Spinal cord (tissue), 9 donors: ENCODE measurements at regions not wholly inside any gene's neighbourhood (a gene's known extent, or its start where the extent isn't known, plus 50 kb on each side); places are given as distances from the start of the nearest gene placed in this dataset.
"Not testable (repeated sequence)": the region's sequence is repeated elsewhere in the genome, so short reads cannot be mapped to it uniquely, and the experiment has no call there.

Experiments used
- DNase-seq, 6 donors: peaks; one replicate each; pipeline versions ENCODE4 v3.0.0 to v3.0.0-alpha.2; 2013 to 2015; ENCODE audit warnings: low spot score in 6 of 6, low read depth in 4 of 6
- H3K27ac ChIP-seq: one replicate; pipeline ENCODE4 v1.5.1; 2013; ENCODE audit warnings: low read depth, low read length, control low read depth
- H3K27me3 ChIP-seq: one replicate; pipeline ENCODE4 v1.6.1; 2013; ENCODE audit warnings: low read length; ENCODE audit not compliant: control insufficient read depth, insufficient read depth
- H3K36me3 ChIP-seq: one replicate; pipeline ENCODE4 v1.6.1; 2013; ENCODE audit warnings: low read length; ENCODE audit not compliant: control insufficient read depth, insufficient read depth
- H3K4me1 ChIP-seq: one replicate; pipeline ENCODE4 v1.6.1; 2013; ENCODE audit warnings: low read length; ENCODE audit not compliant: control insufficient read depth, insufficient read depth
- H3K4me3 ChIP-seq: one replicate; pipeline ENCODE4 v1.5.1; 2013; ENCODE audit warnings: low read depth, low read length, control low read depth
- H3K9me3 ChIP-seq: one replicate; pipeline ENCODE4 v1.6.1; 2013; ENCODE audit warnings: low read length; ENCODE audit not compliant: control insufficient read depth, insufficient read depth
- WGBS: methylation state at CpG from one replicate; pipeline ENCODE4 v1.1.5; 2013; ENCODE audit warnings: missing lambda C conversion rate; ENCODE audit not compliant: insufficient coverage; 5-methylcytosine and 5-hydroxymethylcytosine counted together
- donor health status: healthy.

DNA sequence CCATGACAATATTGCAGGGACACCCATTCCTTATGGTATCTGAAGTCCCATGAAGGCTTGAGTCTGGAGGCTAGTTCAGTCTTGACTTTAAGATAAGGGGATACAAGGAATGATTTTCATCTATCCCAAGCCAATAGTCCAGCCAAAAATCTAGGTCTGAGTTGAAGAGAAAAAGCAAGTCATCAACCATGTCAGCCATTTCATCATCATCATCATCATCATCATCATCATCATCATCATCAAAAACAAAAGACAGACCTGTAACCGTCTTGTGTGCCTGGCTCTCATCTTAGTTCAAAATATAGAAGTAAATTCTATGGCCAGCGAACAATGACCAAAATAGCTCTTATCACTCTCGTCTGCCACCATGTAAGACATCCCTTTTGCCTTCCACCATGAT, 59.5 kb upstream of the FAM90A26 start:
- not testable (repeated sequence) for H3K4me3 ChIP-seq, H3K27ac ChIP-seq, H3K36me3 ChIP-seq, DNase-seq, H3K27me3 ChIP-seq, H3K4me1 ChIP-seq, H3K9me3 ChIP-seq
- WGBS = no CpG with 5 or more reads among the region's 3 CpGs

DNA sequence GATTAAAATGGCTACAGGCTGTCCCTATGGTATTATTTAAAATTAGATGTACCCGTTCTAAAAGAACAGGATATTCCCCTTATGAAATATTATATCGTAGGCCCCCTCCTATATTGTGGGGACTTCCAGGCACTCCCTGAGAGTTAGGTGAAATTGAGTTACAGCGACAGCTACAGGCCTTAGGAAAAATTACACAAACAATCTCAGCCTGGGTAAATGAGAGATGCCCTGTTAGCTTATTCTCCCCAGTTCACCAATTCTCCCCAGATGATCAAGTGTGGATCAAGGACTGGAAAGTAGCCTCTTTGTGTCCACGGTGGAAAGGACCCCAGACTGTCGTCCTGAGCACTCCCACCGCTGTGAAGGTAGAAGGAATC, 67.1 kb upstream of the FAM90A26 start:
- not testable (repeated sequence) for H3K4me1 ChIP-seq, H3K9me3 ChIP-seq, H3K36me3 ChIP-seq, DNase-seq, H3K27ac ChIP-seq, H3K4me3 ChIP-seq, H3K27me3 ChIP-seq
- WGBS = no CpG with 5 or more reads among the region's 6 CpGs

DNA sequence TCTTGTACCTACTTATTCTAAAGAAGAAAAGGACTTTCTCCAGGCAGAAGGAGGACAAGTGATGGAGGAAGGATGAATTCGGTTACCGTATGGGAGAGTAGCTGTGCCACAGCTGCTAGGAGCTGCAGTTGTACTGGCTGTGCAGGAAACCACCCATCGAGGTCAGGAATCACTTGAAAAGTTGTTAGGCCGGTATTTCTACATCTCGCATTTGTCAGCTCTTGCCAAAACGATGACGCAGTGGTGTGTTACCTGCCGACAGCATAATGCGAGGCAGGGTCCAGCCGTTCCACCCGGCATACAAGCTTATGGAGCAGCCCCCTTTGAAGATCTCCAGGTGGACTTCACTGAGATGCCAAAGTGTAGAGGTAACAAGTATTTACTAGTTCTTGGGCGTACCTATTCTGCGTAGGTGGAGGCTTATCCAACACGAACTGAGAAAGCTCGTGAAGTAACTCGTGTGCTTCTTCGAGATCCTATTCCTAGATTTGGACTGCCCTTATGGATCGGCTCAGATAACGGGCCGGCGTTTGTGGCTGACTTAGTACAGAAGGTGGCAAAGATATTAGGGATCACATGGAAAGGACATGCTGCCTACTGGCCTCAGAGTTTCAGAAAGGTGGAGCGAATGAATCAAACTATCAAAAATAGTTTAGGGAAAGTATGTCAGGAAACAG, 67.6 kb upstream of the FAM90A26 start:
- H3K4me1 ChIP-seq, DNase-seq, H3K27ac ChIP-seq, H3K4me3 ChIP-seq, H3K27me3 ChIP-seq, H3K36me3 ChIP-seq, H3K9me3 ChIP-seq: not testable (repeated sequence)
- 88% methylated on average over 16 of the region's 22 CpGs for WGBS

DNA sequence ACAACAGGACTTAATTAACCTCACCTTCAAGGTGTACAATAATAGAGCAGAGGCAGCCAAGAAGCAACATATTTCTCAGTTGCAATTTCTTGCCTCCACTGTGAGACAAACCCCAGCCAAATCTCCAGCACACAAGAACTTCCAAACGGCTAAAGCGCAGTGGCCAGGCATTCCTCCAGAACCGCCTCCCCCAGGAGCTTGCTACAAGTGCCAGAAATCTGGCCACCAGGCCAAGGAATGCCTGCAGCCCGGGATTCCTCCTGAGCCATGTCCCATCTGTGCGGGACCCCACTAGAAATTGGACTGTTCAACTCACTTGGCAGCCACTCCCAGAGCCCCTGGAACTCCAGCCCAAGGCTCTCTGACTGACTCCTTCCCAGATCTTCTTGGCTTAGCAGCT, 73.9 kb upstream of the FAM90A26 start:
- H3K9me3 ChIP-seq, H3K4me1 ChIP-seq, DNase-seq, H3K27ac ChIP-seq, H3K4me3 ChIP-seq, H3K27me3 ChIP-seq, H3K36me3 ChIP-seq: not testable (repeated sequence)
- WGBS = no CpG with 5 or more reads among the region's 5 CpGs

DNA sequence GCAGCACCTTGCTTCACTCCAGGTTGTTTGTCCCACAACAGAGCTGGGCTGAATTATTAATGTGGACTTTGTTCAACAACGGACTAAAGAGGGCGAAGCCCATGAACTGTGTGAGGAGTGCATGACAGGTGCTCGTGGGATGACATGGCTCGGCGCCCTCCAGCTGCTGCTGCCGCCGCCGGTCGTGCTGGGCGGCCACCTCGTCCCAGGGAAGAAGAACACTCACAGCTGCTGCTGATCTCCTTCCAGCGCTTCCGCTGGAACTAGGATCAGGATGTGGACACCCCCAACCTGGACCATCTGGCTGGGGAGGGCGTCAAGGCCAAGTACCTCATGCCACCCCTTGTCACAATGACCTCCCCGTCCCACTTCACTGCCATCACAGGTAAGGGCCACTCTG, 91.4 kb upstream of the FAM90A26 start:
- DNase-seq, H3K27me3 ChIP-seq, H3K27ac ChIP-seq, H3K36me3 ChIP-seq, H3K4me3 ChIP-seq, H3K4me1 ChIP-seq, H3K9me3 ChIP-seq: not testable (repeated sequence)
- WGBS = 95% methylated on average over 15 of the region's 15 CpGs

DNA sequence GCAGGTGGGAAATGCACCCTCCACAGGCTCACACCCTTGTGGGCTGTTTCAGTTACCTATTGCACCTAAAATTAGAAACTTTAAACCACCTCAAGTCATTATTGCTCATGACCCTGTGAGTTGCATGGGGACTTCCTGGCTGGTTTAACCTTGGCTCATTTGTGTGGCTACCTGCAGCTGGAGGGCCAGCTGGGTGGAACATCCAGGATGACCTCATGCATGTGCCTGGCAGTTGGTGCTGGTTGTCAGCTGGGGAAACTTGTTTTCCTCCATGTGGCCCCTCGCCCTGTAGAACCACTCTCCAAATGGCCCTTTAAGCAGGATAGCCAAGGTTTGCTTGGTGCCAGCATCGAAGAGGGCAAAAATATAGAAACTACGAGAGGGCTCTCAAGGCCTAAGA, 93.2 kb upstream of the FAM90A26 start:
- not testable (repeated sequence) for H3K4me1 ChIP-seq, H3K9me3 ChIP-seq, H3K27ac ChIP-seq, H3K4me3 ChIP-seq, H3K27me3 ChIP-seq, H3K36me3 ChIP-seq, DNase-seq
- 93% methylated on average over 3 of the region's 3 CpGs for WGBS

DNA sequence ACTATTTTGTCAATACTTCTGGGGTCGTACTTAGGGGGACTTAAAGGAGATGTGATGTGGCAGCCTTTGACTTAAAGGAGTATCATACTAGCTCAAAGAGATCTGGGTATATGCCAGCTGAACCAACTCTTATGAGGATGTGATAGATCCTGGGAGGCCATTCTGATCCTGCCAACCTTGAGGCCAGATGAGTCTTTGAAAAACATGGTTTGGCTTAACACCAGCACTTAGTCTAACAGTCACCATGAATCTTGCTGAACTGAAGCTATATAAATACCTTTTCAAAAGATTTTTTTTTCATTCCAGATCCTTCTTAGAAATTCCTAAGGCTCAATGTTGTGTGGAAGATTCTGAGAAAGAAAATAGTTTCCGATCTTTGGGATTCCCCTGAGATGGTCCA, 93.7 kb upstream of the FAM90A26 start:
- not testable (repeated sequence) for DNase-seq

DNA sequence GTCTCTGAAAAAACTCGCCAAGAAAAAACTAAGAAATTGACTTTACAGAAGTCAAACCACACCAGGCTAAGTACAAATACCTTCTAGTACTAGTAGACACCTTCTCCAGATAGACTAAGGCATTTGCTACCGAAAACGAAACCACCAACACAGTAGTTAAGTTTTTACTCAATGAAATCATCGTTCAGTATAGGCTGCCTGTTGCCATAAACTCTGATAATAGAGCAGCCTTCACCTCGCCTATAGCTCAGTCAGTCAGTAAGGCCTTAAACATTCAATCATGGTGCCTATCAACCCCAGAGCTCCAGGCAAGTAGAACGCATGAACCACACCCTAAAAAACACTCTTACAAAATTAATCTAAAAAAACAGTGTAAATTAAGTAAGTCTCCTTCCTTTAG, 96.8 kb upstream of the FAM90A26 start:
- not testable (repeated sequence) for H3K36me3 ChIP-seq, H3K4me3 ChIP-seq, H3K9me3 ChIP-seq, H3K27me3 ChIP-seq, DNase-seq, H3K4me1 ChIP-seq, H3K27ac ChIP-seq
- 85% methylated on average over 3 of the region's 6 CpGs for WGBS

More for the DNA sequence above, 93.7 kb upstream of the FAM90A26 start:
- H3K27ac ChIP-seq, H3K36me3 ChIP-seq, H3K4me1 ChIP-seq, H3K4me3 ChIP-seq, H3K9me3 ChIP-seq, H3K27me3 ChIP-seq: not testable (repeated sequence)
- no CpG with 5 or more reads among the region's 2 CpGs for WGBS

DNA sequence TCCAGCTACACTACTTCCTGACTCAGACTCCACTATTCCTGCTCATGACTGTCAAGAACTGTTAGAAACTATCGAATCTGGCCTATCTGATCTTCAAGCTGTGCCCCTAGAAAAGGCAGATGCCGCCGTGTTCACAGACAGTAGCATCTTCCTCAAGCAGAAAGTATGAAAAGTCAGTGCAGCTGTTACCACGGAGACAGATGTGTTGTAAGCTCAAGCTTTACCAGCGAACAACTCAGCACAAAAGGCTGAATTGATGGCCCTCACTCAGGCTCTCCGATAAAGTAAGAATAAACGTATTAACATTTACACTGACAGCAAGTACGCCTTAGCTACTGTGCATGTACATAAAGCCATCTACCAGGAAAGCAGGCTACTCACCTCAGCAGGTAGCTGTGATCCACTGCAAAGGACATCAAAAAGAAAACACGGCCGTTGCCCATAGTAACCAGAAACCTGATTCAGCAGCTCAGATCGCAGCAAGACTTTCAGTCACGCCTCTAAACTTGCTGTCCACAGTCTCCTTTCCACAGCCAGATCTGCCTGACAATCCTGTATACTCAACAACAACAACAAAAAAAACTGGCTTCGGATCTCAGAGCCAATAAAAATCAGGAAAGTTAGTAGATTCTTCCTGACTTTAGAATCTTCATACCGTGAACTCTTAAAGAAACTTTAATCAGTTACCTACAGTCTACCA, 97.5 kb upstream of the FAM90A26 start:
- not testable (repeated sequence) for H3K27ac ChIP-seq, H3K4me1 ChIP-seq, H3K27me3 ChIP-seq, H3K36me3 ChIP-seq, H3K4me3 ChIP-seq, H3K9me3 ChIP-seq
- peak in 3 of 6 donors; percentile 7 to 76 (median 12) for DNase-seq
- WGBS = 22% methylated on average over 11 of the region's 14 CpGs

DNA sequence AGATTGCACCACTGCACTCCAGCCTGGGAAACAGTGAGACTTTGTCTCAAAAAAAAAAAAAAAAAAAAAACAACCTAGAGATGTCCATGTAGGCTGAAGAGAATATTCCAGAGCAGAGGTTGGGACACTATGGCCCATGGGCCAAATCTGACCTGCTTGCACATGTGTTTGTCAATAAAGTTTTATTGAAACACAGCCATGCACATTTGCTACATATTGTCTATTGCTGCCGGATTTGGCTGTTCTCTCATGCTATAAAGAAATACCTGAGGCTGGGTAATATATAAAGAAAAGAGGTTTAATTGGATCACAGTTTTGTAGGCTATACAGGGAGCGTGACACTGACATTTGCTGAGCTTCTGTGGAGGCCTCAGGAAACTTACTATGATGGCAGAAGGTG, 102.3 kb upstream of the FAM90A26 start:
- no CpG with 5 or more reads among the region's 2 CpGs for WGBS
- not testable (repeated sequence) for H3K27ac ChIP-seq, H3K4me1 ChIP-seq, H3K9me3 ChIP-seq, H3K36me3 ChIP-seq, H3K4me3 ChIP-seq, DNase-seq, H3K27me3 ChIP-seq
